Epithelial cell of proximal tubule (primary cell): ENCODE measurements at regions not wholly inside any gene's neighbourhood (a gene's known extent, or its start where the extent isn't known, plus 50 kb on each side); places are given as distances from the start of the nearest gene placed in this dataset.

Experiments
- DNase-seq: peaks from one replicate; pipeline ENCODE4 v3.0.0-alpha.2; 2011; ENCODE audit warnings: low read depth
- H3K4me3 ChIP-seq: 2 replicates; pipeline ENCODE4 v1.5.1; 2011; ENCODE audit warnings: low read depth, mild to moderate bottlenecking, low read length
- TF ChIP-seq, protein P1 (sequence below): conservative IDR thresholded peaks from 2 replicates; pipeline ENCODE4 v1.5.1; 2012; ENCODE audit warnings: low read depth, mild to moderate bottlenecking, low read length

DNA sequence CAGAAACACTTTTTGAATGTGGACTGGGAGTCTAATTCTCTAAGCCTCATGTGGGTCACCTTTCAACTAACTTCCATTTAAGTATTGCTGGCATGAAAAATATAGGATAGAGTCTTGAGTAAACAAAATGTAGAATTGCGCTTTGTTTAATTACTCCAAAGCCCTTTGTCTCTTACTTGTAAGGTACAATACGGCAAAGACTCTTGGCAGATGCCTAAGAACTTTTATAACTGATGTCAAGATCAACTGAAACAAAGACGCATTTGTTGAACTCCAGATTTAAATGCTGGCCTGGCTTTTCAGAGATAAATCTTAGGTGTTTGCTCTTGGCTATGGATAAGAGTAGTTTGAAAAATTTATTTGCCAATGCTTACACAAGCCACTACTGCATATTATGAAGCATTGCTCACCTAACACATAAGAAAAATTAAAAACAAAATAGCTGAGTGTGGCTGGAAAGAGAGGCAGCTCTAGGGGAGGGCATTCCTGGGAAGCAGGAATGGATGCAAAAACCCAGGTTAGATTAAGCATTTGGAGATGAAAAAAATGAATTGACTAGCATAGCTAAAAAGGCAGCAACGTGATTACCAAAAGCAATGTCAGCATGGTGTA is 107.3 kb upstream of the STARD13 start:
- H3K4me3 ChIP-seq: no peak overlapping the region
- DNase-seq: no peak
- TF ChIP-seq, protein P1, sequence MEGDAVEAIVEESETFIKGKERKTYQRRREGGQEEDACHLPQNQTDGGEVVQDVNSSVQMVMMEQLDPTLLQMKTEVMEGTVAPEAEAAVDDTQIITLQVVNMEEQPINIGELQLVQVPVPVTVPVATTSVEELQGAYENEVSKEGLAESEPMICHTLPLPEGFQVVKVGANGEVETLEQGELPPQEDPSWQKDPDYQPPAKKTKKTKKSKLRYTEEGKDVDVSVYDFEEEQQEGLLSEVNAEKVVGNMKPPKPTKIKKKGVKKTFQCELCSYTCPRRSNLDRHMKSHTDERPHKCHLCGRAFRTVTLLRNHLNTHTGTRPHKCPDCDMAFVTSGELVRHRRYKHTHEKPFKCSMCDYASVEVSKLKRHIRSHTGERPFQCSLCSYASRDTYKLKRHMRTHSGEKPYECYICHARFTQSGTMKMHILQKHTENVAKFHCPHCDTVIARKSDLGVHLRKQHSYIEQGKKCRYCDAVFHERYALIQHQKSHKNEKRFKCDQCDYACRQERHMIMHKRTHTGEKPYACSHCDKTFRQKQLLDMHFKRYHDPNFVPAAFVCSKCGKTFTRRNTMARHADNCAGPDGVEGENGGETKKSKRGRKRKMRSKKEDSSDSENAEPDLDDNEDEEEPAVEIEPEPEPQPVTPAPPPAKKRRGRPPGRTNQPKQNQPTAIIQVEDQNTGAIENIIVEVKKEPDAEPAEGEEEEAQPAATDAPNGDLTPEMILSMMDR: no peak

DNA sequence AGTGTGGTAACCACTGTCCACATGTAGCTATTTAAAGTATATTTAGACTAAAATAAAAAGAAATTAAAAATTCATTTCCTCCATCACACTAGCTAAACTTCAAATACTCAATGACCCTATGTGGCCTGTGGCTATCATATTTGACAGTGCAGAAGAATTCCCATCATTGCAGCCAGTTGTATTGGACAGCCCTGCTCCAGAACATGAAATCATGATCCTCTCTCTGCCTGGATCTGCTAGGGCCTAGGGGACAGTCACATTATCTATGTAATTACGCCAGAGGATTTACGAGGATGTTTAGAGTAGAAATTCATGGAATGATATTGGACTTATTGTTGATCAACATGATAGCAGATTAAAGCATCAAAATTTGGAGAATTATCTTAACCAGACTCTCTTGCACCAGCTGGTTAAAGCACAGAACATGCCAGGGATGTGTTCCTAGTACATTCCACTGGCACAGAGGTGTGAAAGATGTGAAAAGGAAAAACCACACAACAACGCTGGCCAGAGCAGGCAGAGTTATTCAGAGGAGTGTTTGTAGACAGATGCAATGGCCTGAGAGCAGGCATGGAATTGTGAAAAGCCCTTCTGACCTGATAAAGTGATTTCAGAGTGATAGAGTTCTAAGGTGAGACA is 108.9 kb upstream of the STARD13 start:
- H3K4me3 ChIP-seq: no peak overlapping the region
- TF ChIP-seq, protein P1: no peak
- no peak for DNase-seq

DNA sequence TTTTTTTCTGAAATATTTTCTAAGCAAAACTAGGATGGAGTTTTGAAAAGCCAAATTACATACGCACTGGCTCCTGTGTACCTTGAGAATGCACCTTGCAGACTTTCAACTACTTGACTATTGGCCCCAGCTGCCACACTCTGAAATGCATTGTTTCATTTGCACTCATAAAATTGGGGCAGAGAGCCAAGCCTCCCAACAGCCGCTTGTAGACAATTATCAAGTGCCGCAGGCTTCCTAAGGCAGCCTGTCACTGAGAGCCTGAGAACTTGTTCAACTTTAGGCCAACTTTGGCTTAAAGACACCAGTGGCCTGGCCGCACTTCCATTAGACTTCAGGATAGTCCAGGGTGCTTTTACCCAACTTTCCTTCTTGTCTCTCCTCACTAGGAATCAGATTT is 115.7 kb upstream of the STARD13 start:
- no peak overlapping the region for H3K4me3 ChIP-seq
- no peak for DNase-seq
- TF ChIP-seq, protein P1: no peak

DNA sequence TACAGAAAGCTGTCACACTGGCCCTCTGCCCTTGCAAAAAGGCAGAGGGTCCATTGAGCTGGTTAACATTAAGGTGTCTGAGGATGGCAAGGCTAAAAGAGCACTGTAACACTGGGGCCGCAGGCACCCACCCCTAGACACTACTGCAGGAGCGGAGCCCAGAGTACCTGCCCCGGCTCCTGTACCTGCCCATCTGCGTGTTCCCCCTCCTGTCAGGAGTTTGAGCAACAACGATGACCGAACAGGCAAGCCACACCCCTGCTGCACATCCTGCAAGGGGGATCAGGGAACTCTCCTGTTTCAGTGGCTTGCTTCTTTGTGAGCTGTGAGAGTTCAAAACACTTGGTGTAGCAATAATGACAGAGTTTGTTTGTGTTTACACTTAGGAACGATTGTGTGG is 117.4 kb upstream of the STARD13 start:
- DNase-seq: no peak
- TF ChIP-seq, protein P1: no peak
- no peak overlapping the region for H3K4me3 ChIP-seq

DNA sequence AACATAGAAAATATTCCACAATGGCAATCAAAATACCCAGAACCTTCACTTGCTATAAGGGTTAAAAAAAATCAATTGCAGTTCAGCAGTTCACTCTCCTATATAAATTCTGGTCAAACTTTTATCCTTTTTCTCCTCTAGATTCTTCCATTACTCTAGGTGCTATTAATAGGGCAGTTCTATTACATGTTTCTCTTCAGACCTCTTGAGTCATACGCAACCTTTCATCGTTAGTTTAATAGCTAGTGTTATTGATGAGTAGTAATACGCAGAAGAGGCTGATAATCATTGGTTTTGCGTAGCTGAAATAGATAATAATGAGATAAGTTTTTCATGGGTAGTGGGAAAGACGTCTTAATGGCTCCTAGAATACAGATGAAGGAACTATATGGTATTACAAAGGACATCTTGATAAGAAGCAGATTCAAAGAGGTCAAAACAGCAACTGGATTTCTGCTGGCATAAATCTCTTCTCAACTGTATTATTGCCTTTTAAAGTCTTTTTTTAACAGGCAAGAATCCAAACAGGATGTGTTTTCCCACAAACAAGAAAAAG is 118.3 kb upstream of the STARD13 start:
- DNase-seq: no peak
- no peak overlapping the region for H3K4me3 ChIP-seq
- TF ChIP-seq, protein P1: no peak

DNA sequence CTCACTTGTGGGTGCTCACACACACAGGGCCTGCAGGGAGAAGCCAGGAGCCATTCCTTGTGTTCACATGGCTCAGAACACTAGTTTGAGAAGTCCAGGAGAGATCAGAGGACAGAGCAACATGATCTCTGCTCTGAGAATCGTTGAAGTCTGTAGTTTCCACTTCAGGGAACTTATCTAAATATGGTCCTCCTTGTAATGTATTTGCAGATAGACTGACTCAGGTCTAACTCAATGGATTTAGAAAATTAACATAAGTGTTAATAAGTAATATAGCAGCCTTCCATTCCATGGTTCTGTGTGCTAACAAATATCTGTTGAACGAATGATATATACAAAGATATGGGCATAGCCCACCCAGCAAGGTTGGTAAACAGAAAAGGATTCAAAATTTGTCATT is 119.8 kb upstream of the STARD13 start:
- H3K4me3 ChIP-seq: no peak overlapping the region
- no peak for DNase-seq
- TF ChIP-seq, protein P1: no peak
